ENCODE measurements at regions not wholly inside any gene's neighbourhood (a gene's known extent, or its start where the extent isn't known, plus 50 kb on each side); places are given as distances from the start of the nearest gene placed in this dataset.

- TF ChIP-seq CTCF (conservative IDR thresholded peaks at IDR 0.05; ENCODE audit: low read depth, low read length): no peak
- no peak for TF ChIP-seq EZH2 (IDR thresholded peaks at IDR 0.05; ENCODE audit: borderline replicate concordance, low read depth, low read length, poor library complexity, severe bottlenecking)
Observed at GRCh38 chr10:36577126-36577525, 548.3 kb upstream of the ANKRD30A start.

Data from A673 (cell line).